ENCODE measurements at regions not wholly inside any gene's neighbourhood (a gene's known extent, or its start where the extent isn't known, plus 50 kb on each side); places are given as distances from the start of the nearest gene placed in this dataset.

DNA sequence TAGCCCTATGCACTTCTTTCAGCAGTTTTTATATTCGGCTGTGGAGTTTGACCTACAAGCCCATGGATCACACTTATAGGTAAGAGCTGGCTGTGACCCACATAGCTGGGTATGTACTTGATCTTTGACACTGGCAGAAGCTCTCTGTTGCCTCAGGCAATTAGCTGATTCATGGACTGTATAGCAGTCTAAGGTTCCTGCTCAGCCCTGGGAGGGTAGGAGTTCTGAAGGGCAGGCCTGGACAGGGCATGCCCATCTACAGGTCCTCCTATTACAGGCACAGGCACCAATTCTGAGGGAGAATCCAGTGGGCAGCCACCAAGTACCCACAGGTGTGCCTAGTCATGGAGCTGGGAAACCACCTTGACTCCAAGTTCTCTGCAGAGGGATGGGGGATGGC is 301.8 kb upstream of the GALNT5 start:
- TF ChIP-seq SUZ12 (IDR thresholded peaks at IDR 0.05; ENCODE audit: unreplicated experiment) = no peak
- no peak for TF ChIP-seq MEF2B (IDR thresholded peaks at IDR 0.05; ENCODE audit: partially characterized antibody, poor library complexity, severe bottlenecking)
- no peak for TF ChIP-seq KLF5 (IDR thresholded peaks at IDR 0.05; ENCODE audit: partially characterized antibody)
- TF ChIP-seq ZNF592 (IDR thresholded peaks at IDR 0.05) = no peak
- TF ChIP-seq MYC (IDR thresholded peaks at IDR 0.05; ENCODE audit: insufficient read depth, insufficient read length, insufficient replicate concordance, low read length, severe bottlenecking) = no peak
- no peak for TF ChIP-seq RB1 (IDR thresholded peaks at IDR 0.05; ENCODE audit: borderline replicate concordance)
- TF ChIP-seq TCF12 (IDR thresholded peaks at IDR 0.05; ENCODE audit: low read depth, low read length) = no peak
- no peak for TF ChIP-seq HSF1 (IDR thresholded peaks at IDR 0.05; ENCODE audit: low read depth, low read length)
- TF ChIP-seq NFIC (IDR thresholded peaks at IDR 0.05; ENCODE audit: low read depth, low read length) = no peak
- no peak for TF ChIP-seq GATAD2B (conservative IDR thresholded peaks at IDR 0.05; ENCODE audit: low read depth)
- peaks cover 6% of the 10 kb centered on the region; the same call in 1 of the 3 replicates for H3K9me3 ChIP-seq (replicated peaks; ENCODE audit: control insufficient read depth, insufficient read depth, low read length)
- 0% methylated on average over 1 of the region's 1 CpG for WGBS (ENCODE audit: insufficient coverage, insufficient replicate concordance, low lambda C conversion rate, missing lambda C conversion rate)
- no peaks in the 10 kb centered on the region for H3K36me3 ChIP-seq (ENCODE audit: control insufficient read depth in 2 of 2, insufficient read depth in 2 of 2, low read length in 1 of 2)
- intact Hi-C loops (cut with micrococcal nuclease; ENCODE audit: unreplicated experiment) (no loop called here), in situ Hi-C loops (cut with MboI) (no loop called here)
- no peaks in the 10 kb centered on the region for H3K79me2 ChIP-seq (ENCODE audit: control insufficient read depth, insufficient read depth, low read length)
- CTCF ChIA-PET = no interaction called here
- H3K4me1 ChIP-seq (ENCODE audit: control insufficient read depth, insufficient read depth, low read length) = no peaks in the 10 kb centered on the region
- RAD21 ChIA-PET (ENCODE audit: unreplicated experiment) = no interaction called here
- DNase-seq (ENCODE audit: low read depth, low spot score) (no peak), FAIRE-seq (no peak), ATAC-seq (no peak)
- H3K4me3 ChIP-seq = no peak overlapping the region
- H3K27ac ChIP-seq (ENCODE audit: control insufficient read depth, insufficient read depth) = no peak overlapping the region
- no TSS peak for BruUV-seq (replicated peaks)
- POLR2A ChIA-PET = no interaction called here
- H2AFZ ChIP-seq (ENCODE audit: control insufficient read depth, low read depth, low read length) = no peak overlapping the region
- SMC1A ChIA-PET (ENCODE audit: uncharacterized antibody, unreplicated experiment) = interaction anchor here (0.7 to 1.2 kb wide), 2 partner anchors 238 to 270 kb away, joined by 3 read pairs; no protein-coding TSS in a partner anchor
- H3K4me2 ChIP-seq (ENCODE audit: control insufficient read depth, insufficient read depth) = no peak overlapping the region
- H3K9ac ChIP-seq (ENCODE audit: control insufficient read depth, insufficient read depth, low read length) = no peak overlapping the region
- H3K27me3 ChIP-seq (replicated peaks in 1 of 2; ENCODE audit: control insufficient read depth in 2 of 2, insufficient read depth in 2 of 2, low read length in 1 of 2) = no peaks in the 10 kb centered on the region
- no peaks in the 10 kb centered on the region for H4K20me1 ChIP-seq (ENCODE audit: control insufficient read depth, insufficient read depth)
